GM18511 (cell line): ENCODE measurements at regions not wholly inside any gene's neighbourhood (a gene's known extent, or its start where the extent isn't known, plus 50 kb on each side); places are given as distances from the start of the nearest gene placed in this dataset.
"Not testable (repeated sequence)": the region's sequence is repeated elsewhere in the genome, so short reads cannot be mapped to it uniquely, and the experiment has no call there.

Experiments used
- ATAC-seq: cut with Tn5 transposase; IDR thresholded peaks from one replicate; pipeline ENCODE4 v1.9.1; 2021; ENCODE audit warnings: mild to moderate bottlenecking, moderate library complexity; ENCODE audit not compliant: unreplicated experiment

- no peak for ATAC-seq
These were observed 260.3 kb downstream of the ADGRD1 start for GRCh38 chr12:131213896-131214442.

- not testable (repeated sequence) for ATAC-seq
These were observed 261.2 kb downstream of the ADGRD1 start for GRCh38 chr12:131214936-131215335.

GRCh38 chr12:131216587-131216986, 262.9 kb downstream of the ADGRD1 start:
- not testable (repeated sequence) for ATAC-seq

GRCh38 chr12:131217024-131217586, 263.4 kb downstream of the ADGRD1 start:
- no peak for ATAC-seq

GRCh38 chr12:131218026-131218922, 264.6 kb downstream of the ADGRD1 start:
- ATAC-seq = peak; percentile 22

GRCh38 chr12:131218923-131219669, 265.4 kb downstream of the ADGRD1 start:
- ATAC-seq = no peak

- ATAC-seq = no peak
These were observed 266.1 kb downstream of the ADGRD1 start for GRCh38 chr12:131219670-131220330.

GRCh38 chr12:131220331-131220685, 266.6 kb downstream of the ADGRD1 start:
- no peak for ATAC-seq

GRCh38 chr12:131221061-131221956, 267.6 kb downstream of the ADGRD1 start:
- peak; percentile 25 for ATAC-seq

- no peak for ATAC-seq
These were observed 268.2 kb downstream of the ADGRD1 start for GRCh38 chr12:131221957-131222328.

GRCh38 chr12:131222329-131223139, 268.8 kb downstream of the ADGRD1 start:
- peak; percentile 75 for ATAC-seq

- no peak for ATAC-seq
These were observed 269.6 kb downstream of the ADGRD1 start for GRCh38 chr12:131223171-131223761.

GRCh38 chr12:131223791-131224225, 270.1 kb downstream of the ADGRD1 start:
- ATAC-seq = no peak

- ATAC-seq = not testable (repeated sequence)
These were observed 270.7 kb downstream of the ADGRD1 start for GRCh38 chr12:131224226-131225065.

GRCh38 chr12:131225066-131225380, 271.3 kb downstream of the ADGRD1 start:
- not testable (repeated sequence) for ATAC-seq

- ATAC-seq = no peak
These were observed 272.9 kb downstream of the ADGRD1 start for GRCh38 chr12:131226345-131227265.

- not testable (repeated sequence) for ATAC-seq
These were observed 273.9 kb downstream of the ADGRD1 start for GRCh38 chr12:131227641-131228040.
